GM19468 (cell line): ENCODE measurements at regions not wholly inside any gene's neighbourhood (a gene's known extent, or its start where the extent isn't known, plus 50 kb on each side); places are given as distances from the start of the nearest gene placed in this dataset.

ENCODE experiments used
- ATAC-seq: cut with Tn5 transposase; IDR thresholded peaks from one replicate; pipeline ENCODE4 v1.9.1; 2021; ENCODE audit warnings: mild to moderate bottlenecking, moderate library complexity, moderate number of reproducible peaks; ENCODE audit not compliant: unreplicated experiment; ENCODE audit errors: extremely low read depth

DNA sequence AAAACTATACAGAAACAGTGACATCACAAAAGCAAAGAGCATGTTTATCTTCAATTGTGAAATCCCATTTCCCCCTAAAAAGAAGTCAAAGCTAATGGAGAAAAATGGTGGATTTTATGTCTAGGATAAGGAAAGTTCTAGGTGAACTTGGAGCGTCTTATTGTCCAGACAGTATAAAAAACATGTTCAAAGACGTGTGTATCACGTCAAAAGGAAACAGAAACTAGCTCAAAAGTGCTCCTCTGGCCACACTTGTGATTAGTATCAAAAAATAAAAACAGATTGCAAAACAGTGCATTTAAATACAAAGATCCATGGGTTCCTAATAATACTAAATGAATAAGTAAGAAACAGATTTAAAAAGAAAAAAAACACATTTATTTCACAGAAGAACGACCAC lies 568.9 kb downstream of the ANXA1 start:
- ATAC-seq: no peak

- ATAC-seq: no peak
Observed at GRCh38 chr9:73736270-73736669, 584.6 kb downstream of the ANXA1 start.

GRCh38 chr9:73738741-73739530 lies 587.3 kb downstream of the ANXA1 start:
- ATAC-seq: no peak

DNA sequence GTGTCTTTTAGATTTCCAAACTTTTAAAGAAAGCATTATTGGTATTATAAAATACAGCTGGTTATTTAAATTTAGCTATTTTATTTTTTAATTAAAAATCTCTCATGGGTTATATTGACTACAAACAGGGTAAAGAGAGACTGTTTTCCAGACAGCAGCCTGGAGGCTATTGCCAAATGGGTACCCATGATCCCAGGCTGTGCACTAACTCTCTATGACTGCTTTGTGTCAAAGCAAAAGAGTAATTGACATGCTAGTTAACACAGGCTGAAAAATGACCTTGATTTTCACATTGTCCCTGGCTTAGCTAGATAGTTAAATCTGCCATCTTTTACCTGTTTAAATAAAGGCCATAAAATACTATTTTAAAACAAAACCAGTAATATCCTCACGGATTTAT lies 589.7 kb downstream of the ANXA1 start:
- ATAC-seq: no peak

DNA sequence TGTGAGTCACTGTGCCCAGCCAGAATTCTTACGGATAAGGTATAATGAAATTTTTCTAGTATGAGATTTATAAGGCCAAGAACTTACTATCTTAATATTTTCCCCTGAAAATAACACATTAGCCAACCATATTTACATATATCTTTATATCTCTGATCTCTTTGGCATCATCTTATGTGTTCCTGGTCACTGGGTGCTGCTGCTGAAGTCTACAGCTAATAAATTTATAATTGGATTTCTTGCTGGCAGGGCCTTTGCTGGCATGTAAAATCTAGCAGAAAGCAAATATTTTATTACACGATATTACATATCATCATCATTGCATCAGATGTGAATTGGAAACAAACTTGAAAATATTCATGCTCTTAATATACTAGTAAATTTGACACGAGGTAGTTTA lies 590.7 kb downstream of the ANXA1 start:
- ATAC-seq: no peak

- ATAC-seq: no peak
Observed at GRCh38 chr9:73743826-73744225, 592.2 kb downstream of the ANXA1 start.

DNA sequence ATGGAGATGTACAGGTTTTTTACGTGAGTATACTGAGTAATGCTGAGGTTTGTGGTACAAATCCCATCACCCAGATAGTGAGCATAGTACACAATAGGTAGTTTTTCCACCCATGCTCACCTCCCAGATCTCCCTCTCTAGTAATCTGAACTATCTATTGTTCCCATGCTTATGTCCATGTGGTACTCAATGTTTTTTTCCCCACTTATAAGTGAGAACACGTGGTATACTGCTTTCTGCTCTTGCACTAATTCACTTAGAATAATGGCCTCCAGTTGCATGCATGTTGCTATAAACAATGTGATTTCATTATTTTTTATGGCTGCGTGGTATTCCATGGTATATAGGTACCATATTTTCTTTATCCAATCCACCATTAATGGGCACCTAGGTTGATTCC lies 593.9 kb downstream of the ANXA1 start:
- no peak for ATAC-seq

DNA sequence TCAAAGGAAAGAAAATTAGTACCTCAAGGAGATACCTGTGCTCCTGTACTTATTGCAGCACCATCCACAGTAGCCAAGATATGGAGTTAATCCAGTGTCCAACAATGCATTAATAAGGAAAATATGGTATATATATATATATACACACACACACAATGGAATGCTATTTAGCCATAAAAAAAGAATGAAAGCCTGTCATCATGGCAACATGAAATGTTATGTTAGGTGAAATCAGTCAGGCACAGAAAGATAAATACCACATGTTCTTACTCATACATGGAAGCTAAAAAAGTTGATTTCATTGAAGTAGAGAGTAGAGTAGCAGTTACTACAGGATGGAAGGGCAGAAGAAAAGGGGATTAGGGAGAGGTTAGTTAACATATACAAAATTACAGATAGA lies 601.5 kb downstream of the ANXA1 start:
- ATAC-seq: no peak

- ATAC-seq: no peak
Observed at GRCh38 chr9:73761905-73762304, 610.2 kb downstream of the ANXA1 start.

DNA sequence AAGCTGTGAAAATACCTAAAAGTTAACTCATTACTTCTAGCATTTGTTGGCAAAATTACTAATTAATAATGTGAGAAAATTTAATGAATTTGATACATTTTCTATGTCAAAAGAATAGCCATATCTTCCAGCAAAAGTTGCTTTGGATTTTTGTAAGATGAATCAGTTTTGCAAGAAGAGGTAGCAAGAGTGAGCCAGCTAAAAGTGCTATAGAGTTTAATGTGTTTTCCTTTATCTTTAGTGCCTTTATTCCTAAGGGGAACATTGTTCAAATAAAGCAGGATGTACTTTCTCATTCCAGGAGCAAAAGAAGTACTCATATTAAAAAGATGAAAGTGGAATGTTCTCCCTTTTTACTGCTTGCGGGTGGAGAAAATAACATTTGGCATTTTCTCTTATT lies 622.2 kb downstream of the ANXA1 start:
- no peak for ATAC-seq

GRCh38 chr9:73775757-73776156 lies 624.1 kb downstream of the ANXA1 start:
- ATAC-seq: no peak

DNA sequence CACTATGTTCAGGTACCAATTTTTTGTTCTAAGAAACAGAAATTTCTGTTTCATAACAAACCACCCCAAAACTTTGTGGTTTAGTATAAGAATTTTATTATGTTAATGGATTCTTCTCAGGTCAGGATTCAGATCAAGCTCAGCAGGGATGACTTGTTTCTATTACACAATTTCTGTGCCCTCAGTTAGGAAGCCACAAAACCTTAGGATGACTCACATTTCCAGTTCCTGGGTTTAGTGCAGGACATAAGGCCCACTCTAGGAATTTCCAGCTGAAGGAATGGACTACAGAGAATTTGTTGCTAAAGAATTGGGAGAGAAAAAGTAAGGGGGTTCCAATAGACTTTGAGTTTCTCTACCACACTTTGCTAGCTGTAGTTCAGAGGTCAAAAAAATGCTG lies 629.3 kb downstream of the ANXA1 start:
- ATAC-seq: no peak

DNA sequence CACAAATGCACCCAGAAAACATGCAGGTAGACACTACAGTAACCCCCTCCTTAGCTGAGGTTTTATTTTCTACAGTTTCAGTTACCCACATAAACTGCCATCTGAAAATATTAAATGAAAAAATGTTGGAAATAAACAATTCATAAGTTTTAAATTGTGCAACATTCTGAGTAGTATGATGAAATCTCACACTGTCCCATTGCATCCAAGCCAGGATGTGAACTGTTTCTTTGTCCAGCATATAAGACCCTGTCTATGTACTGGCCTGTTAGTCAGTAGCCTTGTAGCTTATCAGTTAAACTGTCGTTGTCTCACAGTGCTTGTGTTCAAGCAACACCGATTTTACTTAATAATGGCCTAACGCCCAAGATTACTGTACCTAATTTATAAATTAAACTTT lies 630.5 kb downstream of the ANXA1 start:
- no peak for ATAC-seq

DNA sequence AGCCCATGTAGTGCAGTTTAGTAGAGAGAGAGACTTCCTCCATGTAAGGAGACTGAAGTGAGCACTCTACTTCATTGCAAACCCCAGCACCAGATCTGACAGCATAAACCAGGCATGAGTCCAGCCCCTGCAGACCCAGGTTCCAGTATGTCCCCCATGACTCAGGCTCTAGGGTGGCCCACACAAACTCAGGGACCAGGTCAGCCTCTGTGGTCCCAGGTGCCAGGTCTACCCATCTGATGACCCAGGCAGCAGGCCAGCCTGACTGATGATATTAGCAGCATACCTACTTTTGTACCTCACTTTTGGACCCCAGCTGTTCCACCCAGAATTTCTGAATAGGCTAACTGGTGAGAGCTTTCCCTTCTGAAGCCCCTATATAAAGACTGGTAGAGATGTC lies 647.8 kb downstream of the ANXA1 start:
- no peak for ATAC-seq

- no peak for ATAC-seq
Observed at GRCh38 chr9:73805111-73805510, 653.4 kb downstream of the ANXA1 start.

DNA sequence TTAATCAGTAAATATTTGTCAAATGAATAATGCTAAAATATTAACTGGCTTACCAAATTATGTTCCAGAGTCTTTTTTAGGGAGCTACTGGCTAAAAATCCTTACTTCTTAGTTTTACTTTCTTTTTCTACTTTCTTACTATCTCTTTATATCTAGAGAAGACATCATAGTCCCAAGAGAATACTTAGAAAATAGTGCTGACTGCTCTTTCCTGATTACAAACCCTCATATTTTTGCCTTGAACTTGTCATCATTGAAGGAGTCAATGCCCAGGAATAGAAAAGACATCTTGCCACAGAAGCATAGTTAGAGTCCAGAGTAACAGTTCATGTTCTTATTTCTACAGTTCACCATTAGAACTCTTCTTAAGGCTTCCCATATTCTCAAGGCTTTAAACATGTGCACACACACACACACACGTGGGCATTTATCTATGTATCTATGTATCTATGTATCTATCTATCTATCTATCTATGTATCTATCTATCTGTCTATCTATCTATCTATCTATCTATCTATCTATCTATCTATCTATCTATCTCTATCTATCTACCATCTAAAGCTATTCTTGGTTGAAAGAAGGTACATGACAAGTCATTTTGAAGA lies 654.3 kb downstream of the ANXA1 start:
- no peak for ATAC-seq

DNA sequence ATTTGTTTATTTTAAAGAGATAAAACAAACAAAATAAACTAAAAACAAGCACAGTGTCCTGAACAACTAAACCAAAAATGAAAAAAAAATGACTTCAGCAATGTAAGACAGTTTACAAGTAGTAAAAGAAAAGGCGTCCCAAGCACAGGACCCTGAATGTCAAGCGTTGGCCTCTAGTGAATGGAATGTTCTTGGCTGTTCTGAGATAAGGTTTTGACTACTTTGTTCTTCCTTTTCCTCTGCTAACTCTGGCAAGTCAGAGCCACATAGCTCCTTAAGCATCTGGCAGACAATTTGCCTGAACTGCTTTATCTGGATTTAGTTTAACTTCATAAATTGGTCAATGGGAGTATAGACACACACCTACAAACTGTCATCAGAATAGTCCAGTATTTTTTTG lies 655.2 kb downstream of the ANXA1 start:
- no peak for ATAC-seq

GRCh38 chr9:73807952-73808351 lies 656.3 kb downstream of the ANXA1 start:
- ATAC-seq: no peak

DNA sequence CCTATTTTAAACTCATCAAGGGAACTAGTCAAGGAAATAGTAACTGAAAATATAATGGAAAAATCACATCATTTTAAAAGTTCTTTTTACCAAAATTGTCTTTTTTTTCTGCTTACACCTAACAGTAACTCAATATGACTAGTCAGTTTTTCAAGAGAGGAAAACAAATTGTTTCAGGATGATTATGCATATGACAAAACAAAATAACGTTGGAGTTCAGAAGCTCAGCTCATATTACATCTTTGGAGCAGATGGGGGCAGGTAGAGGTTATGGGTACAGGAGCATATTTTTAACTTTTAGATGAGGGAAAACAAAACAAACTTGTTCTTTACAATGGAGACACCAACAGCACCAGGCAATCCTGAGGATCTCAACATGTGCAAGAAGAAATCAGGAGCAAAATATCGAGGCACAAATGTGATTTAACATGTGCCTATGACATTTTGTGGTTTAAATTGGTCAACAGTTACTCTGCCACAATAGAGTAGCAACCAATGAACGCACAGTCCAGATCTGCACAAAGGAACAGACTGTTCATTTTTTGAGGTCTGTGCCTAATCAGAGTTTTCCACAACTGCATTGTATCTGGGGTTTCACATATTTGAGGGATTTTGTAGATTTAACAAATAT lies 659.0 kb downstream of the ANXA1 start:
- no peak for ATAC-seq

DNA sequence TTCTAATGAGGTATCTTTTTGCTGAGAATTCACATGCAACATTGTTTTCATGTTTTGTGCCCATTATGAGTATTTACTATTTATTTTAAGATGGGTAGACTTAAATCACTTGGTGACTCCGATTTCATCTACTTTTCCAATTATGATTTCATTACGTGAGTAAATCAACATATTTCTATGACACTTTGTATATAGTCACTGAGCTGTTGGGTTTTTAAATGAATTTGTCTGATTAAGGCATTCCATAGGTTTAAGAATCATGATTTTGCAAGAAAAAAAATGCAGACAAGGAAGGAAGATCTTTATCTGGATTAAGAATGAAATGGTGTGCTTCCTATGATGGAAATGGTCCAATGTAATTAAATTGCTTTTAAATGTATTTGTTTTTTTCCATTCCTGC lies 661.9 kb downstream of the ANXA1 start:
- ATAC-seq: no peak

GRCh38 chr9:73816905-73817304 lies 665.2 kb downstream of the ANXA1 start:
- ATAC-seq: no peak

DNA sequence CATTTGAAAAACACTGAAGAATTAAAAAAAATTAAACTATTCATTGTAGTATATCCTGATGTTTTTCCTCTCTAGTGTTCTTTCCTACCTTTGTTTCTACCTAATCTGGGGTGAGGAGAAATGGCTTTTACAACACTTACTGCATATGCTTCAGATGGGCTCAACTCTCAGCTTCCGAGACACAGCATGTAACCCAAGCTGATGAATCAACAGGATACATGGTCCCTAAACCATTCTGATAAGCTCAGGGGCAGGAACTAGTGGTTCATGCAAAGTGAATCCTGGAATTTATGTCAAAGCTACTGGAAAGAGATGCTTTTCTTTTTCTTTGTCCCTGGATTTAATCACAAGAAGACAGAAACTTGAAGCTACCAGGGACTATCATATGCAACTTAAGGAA lies 672.5 kb upstream of the RORB start:
- no peak for ATAC-seq
